ENCODE measurements at regions not wholly inside any gene's neighbourhood (a gene's known extent, or its start where the extent isn't known, plus 50 kb on each side); places are given as distances from the start of the nearest gene placed in this dataset.

GRCh38 chr12:24478254-24478653 lies 470.6 kb downstream of the BCAT1 start:
- no peak for DNase-seq (ENCODE audit: low spot score)

DNA sequence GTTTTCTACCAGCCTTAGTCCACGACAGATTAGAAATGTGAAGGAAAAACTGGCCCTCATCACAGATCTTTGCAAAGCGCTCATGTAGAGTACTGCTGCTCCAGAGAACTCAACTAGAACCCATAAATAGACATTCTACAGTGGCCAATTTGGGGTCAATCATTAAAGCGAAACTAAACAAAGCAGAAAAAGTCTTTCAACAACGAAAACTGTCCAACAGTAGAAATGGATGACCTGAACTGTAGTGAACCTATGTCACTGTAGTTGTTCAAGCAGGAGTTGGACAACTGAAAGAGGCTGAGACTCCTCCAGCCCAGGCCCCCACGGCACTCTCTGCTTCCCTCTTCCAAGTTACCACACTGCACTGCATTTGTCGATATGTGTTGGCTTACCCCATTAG lies 472.6 kb downstream of the BCAT1 start:
- TF ChIP-seq, protein P1, sequence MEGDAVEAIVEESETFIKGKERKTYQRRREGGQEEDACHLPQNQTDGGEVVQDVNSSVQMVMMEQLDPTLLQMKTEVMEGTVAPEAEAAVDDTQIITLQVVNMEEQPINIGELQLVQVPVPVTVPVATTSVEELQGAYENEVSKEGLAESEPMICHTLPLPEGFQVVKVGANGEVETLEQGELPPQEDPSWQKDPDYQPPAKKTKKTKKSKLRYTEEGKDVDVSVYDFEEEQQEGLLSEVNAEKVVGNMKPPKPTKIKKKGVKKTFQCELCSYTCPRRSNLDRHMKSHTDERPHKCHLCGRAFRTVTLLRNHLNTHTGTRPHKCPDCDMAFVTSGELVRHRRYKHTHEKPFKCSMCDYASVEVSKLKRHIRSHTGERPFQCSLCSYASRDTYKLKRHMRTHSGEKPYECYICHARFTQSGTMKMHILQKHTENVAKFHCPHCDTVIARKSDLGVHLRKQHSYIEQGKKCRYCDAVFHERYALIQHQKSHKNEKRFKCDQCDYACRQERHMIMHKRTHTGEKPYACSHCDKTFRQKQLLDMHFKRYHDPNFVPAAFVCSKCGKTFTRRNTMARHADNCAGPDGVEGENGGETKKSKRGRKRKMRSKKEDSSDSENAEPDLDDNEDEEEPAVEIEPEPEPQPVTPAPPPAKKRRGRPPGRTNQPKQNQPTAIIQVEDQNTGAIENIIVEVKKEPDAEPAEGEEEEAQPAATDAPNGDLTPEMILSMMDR (IDR thresholded peaks at IDR 0.05) = no peak
- ATAC-seq (ENCODE audit: low FRiP score) (no peak), DNase-seq (ENCODE audit: low spot score) (no peak)

More at GRCh38 chr12:24478254-24478653, 470.6 kb downstream of the BCAT1 start:
- TF ChIP-seq, protein P1 (IDR thresholded peaks at IDR 0.05) = no peak
- no peak for ATAC-seq (ENCODE audit: low FRiP score)

GRCh38 chr12:24475337-24475736 lies 473.6 kb downstream of the BCAT1 start:
- ATAC-seq (ENCODE audit: low FRiP score) (no peak), DNase-seq (ENCODE audit: low spot score) (no peak)
- TF ChIP-seq, protein P1 (IDR thresholded peaks at IDR 0.05) = no peak

DNA sequence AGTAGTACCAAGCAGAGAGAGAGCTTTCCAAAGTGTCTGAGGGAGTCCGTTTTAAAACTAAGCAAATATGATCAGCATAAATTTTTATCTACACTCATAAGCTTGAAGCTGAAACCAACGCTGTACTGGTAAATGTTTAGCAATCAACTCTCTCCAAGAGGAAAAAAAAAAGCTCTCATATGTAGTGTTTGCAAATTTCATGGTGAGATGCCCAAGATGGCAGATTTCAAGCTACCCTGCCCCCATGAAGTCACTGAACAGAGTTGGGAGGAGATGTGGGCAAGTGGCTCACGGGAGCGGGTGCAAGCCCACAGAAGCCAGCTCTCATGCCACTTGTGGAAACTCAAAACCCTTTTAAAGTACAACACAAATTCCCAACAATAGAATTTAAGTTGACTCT lies 475.8 kb downstream of the BCAT1 start:
- TF ChIP-seq, protein P1 (IDR thresholded peaks at IDR 0.05) = no peak
- no peak for DNase-seq (ENCODE audit: low spot score)
- ATAC-seq (ENCODE audit: low FRiP score) = no peak

GRCh38 chr12:24470050-24470449 lies 478.9 kb downstream of the BCAT1 start:
- DNase-seq (ENCODE audit: low spot score) (no peak), ATAC-seq (ENCODE audit: low FRiP score) (no peak)
- TF ChIP-seq, protein P1 (IDR thresholded peaks at IDR 0.05) = no peak

- ATAC-seq (ENCODE audit: low FRiP score) (no peak), DNase-seq (ENCODE audit: low spot score) (no peak)
- TF ChIP-seq, protein P1 (IDR thresholded peaks at IDR 0.05) = no peak
Observed at GRCh38 chr12:24469089-24469488, 479.8 kb downstream of the BCAT1 start.

DNA sequence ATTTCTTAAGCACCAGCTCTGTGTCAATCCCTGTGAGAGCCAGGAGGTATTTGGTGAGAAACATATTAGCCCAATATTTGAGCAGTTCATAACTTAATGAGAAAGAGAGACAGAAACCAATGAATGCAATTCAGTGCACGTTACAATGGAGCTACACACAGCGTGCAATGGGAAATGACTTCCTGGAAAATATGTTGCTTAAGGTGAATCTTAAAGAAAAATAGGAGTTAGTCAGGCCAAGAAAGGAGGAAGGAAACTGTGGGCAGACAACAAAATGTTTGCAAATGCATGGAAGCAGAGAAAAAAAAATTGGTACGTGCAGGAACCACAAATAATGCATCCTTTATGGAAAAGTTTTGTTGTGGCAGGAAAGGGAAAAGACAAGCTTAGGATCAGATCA lies 481.7 kb downstream of the BCAT1 start:
- ATAC-seq (ENCODE audit: low FRiP score) = no peak
- TF ChIP-seq, protein P1 (IDR thresholded peaks at IDR 0.05) = no peak
- no peak for DNase-seq (ENCODE audit: low spot score)

Data from omental fat pad (tissue), 3 donors.